Panc1 (cell line): ENCODE measurements at regions not wholly inside any gene's neighbourhood (a gene's known extent, or its start where the extent isn't known, plus 50 kb on each side); places are given as distances from the start of the nearest gene placed in this dataset.
"Not testable (repeated sequence)": the region's sequence is repeated elsewhere in the genome, so short reads cannot be mapped to it uniquely, and the experiment has no call there.

ENCODE experiments used
- POLR2AphosphoS5 ChIP-seq: IDR thresholded peaks from 2 replicates; pipeline ENCODE4 v1.6.1; 2012; ENCODE audit warnings: mild to moderate bottlenecking, low read depth, low read length, moderate library complexity
- REST ChIP-seq, 2 experiments: IDR thresholded peaks; 2 replicates each; pipeline ENCODE4 v1.6.1; 2011 to 2012; ENCODE audit warnings: low read depth in 2 of 2, control low read depth in 1 of 2, low read length in 1 of 2, mild to moderate bottlenecking in 1 of 2, moderate library complexity in 1 of 2; ENCODE audit not compliant: insufficient read depth in 1 of 2
- TF ChIP-seq, protein P1 (sequence below): fragments of 450-650 bp; IDR thresholded peaks from 2 replicates; pipeline ENCODE4 v1.5.1; 2017; ENCODE audit warnings: mild to moderate bottlenecking

GRCh38 chr7:63765541-63765940, 233.1 kb upstream of the ZNF722 start:
- TF ChIP-seq, protein P1, sequence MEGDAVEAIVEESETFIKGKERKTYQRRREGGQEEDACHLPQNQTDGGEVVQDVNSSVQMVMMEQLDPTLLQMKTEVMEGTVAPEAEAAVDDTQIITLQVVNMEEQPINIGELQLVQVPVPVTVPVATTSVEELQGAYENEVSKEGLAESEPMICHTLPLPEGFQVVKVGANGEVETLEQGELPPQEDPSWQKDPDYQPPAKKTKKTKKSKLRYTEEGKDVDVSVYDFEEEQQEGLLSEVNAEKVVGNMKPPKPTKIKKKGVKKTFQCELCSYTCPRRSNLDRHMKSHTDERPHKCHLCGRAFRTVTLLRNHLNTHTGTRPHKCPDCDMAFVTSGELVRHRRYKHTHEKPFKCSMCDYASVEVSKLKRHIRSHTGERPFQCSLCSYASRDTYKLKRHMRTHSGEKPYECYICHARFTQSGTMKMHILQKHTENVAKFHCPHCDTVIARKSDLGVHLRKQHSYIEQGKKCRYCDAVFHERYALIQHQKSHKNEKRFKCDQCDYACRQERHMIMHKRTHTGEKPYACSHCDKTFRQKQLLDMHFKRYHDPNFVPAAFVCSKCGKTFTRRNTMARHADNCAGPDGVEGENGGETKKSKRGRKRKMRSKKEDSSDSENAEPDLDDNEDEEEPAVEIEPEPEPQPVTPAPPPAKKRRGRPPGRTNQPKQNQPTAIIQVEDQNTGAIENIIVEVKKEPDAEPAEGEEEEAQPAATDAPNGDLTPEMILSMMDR, result not testable (repeated sequence)
- not testable (repeated sequence) for TF ChIP-seq POLR2AphosphoS5; REST (IDR thresholded peaks at IDR 0.05; ENCODE audit: insufficient read depth in 1 of 2, low read depth in 2 of 2, low read length in 1 of 2)
